ENCODE measurements at regions not wholly inside any gene's neighbourhood (a gene's known extent, or its start where the extent isn't known, plus 50 kb on each side); places are given as distances from the start of the nearest gene placed in this dataset.
"Not testable (repeated sequence)": the region's sequence is repeated elsewhere in the genome, so short reads cannot be mapped to it uniquely, and the experiment has no call there.

GRCh38 chr12:75864161-75864560 is 167.4 kb downstream of the PHLDA1 start:
- DNase-seq, result no peak

GRCh38 chr12:75863533-75863932 is 168.0 kb downstream of the PHLDA1 start:
- no peak for DNase-seq

- no peak for DNase-seq
These were observed 168.7 kb downstream of the PHLDA1 start for GRCh38 chr12:75862692-75863471.

- DNase-seq, result no peak
These were observed 171.7 kb downstream of the PHLDA1 start for GRCh38 chr12:75859868-75860267.

GRCh38 chr12:75856235-75856634 is 175.3 kb downstream of the PHLDA1 start:
- no peak for DNase-seq

- DNase-seq, result no peak
These were observed 176.2 kb downstream of the PHLDA1 start for GRCh38 chr12:75855360-75855759.

- no peak for DNase-seq
These were observed 176.8 kb downstream of the PHLDA1 start for GRCh38 chr12:75854681-75855309.

GRCh38 chr12:75854137-75854536 is 177.4 kb downstream of the PHLDA1 start:
- not testable (repeated sequence) for DNase-seq

- no peak for DNase-seq
These were observed 177.9 kb downstream of the PHLDA1 start for GRCh38 chr12:75853626-75854025.

- no peak for DNase-seq
These were observed 178.6 kb downstream of the PHLDA1 start for GRCh38 chr12:75852956-75853355.

GRCh38 chr12:75852143-75852542 is 179.4 kb downstream of the PHLDA1 start:
- DNase-seq, result no peak

- DNase-seq, result no peak
These were observed 180.7 kb downstream of the PHLDA1 start for GRCh38 chr12:75850721-75851462.

GRCh38 chr12:75848961-75849360 is 182.6 kb downstream of the PHLDA1 start:
- no peak for DNase-seq

- DNase-seq, result no peak
These were observed 183.1 kb downstream of the PHLDA1 start for GRCh38 chr12:75848431-75848925.

- DNase-seq, result no peak
These were observed 185.5 kb downstream of the PHLDA1 start for GRCh38 chr12:75846102-75846501.

- DNase-seq, result no peak
These were observed 186.6 kb downstream of the PHLDA1 start for GRCh38 chr12:75844985-75845384.

- DNase-seq, result no peak
These were observed 187.4 kb downstream of the PHLDA1 start for GRCh38 chr12:75844049-75844770.

- no peak for DNase-seq
These were observed 189.5 kb downstream of the PHLDA1 start for GRCh38 chr12:75842090-75842489.

- DNase-seq, result no peak
These were observed 190.6 kb downstream of the PHLDA1 start for GRCh38 chr12:75840994-75841355.

GRCh38 chr12:75838309-75838708 is 193.3 kb downstream of the PHLDA1 start:
- DNase-seq, result no peak

GRCh38 chr12:75837700-75838099 is 193.9 kb downstream of the PHLDA1 start:
- DNase-seq, result no peak

GRCh38 chr12:75836533-75836932 is 195.0 kb downstream of the PHLDA1 start:
- no peak for DNase-seq

GRCh38 chr12:75834591-75834990 is 197.0 kb downstream of the PHLDA1 start:
- no peak for DNase-seq
